ENCODE measurements at regions not wholly inside any gene's neighbourhood (a gene's known extent, or its start where the extent isn't known, plus 50 kb on each side); places are given as distances from the start of the nearest gene placed in this dataset.

- Histone ChIP-seq H3K27ac (ENCODE audit: insufficient read depth in 1 of 2, low read depth in 1 of 2, low read length in 2 of 2, poor library complexity in 1 of 2, severe bottlenecking in 2 of 2) (no peak overlapping the region), H3K4me1 (ENCODE audit: control extremely low read depth in 1 of 4, control insufficient read depth in 4 of 4, insufficient read depth in 4 of 4, low read length in 3 of 4) (peaks cover 14 to 21% (median 17%) of the 10 kb centered on the region in 4 experiments), H3K4me3 (ENCODE audit: control insufficient read depth in 1 of 7, extremely low read depth in 1 of 7, insufficient read depth in 4 of 7, low read depth in 2 of 7, low read length in 6 of 7) (peak overlapping the region in 2 of 7 experiments; percentile 30 to 51), H3K27me3 (replicated peaks in 2 of 5; ENCODE audit: control insufficient read depth in 4 of 5, insufficient read depth in 5 of 5, low read length in 4 of 5) (no peaks in the 10 kb centered on the region), H3K9me3 (ENCODE audit: control extremely low read depth in 1 of 5, control insufficient read depth in 4 of 5, insufficient read depth in 2 of 5, low read depth in 1 of 5, low read length in 4 of 5) (peaks cover 0 to 6% (median 0%) of the 10 kb centered on the region in 5 experiments), H3K36me3 (ENCODE audit: control insufficient read depth in 4 of 4, insufficient read depth in 4 of 4, low read length in 3 of 4) (no peaks in the 10 kb centered on the region)
- CTCF ChIA-PET: interaction anchor here (1.0 kb wide), 1 partner anchor 23 kb away, joined by 3 read pairs; no protein-coding TSS in a partner anchor
- peak; percentile 38 to 71 (median 69) for DNase-seq
- WGBS (ENCODE audit: insufficient coverage): no CpG with 5 or more reads among the region's 1 CpG
- POLR2A ChIA-PET: interaction anchor here (0.6 kb wide), 1 partner anchor 154 kb away, joined by 3 read pairs; no protein-coding TSS in a partner anchor
These were observed 153.0 kb upstream of the RHOBTB1 start for GRCh38 chr10:61097026-61097425.

- CTCF ChIA-PET: no interaction called here
- peaks cover 0 to 6% (median 0%) of the 10 kb centered on the region in 5 experiments for H3K9me3 ChIP-seq (ENCODE audit: control extremely low read depth in 1 of 5, control insufficient read depth in 4 of 5, insufficient read depth in 2 of 5, low read depth in 1 of 5, low read length in 4 of 5)
- peaks cover 14 to 21% (median 17%) of the 10 kb centered on the region in 4 experiments for H3K4me1 ChIP-seq (ENCODE audit: control extremely low read depth in 1 of 4, control insufficient read depth in 4 of 4, insufficient read depth in 4 of 4, low read length in 3 of 4)
- DNase-seq: no peak
- no peaks in the 10 kb centered on the region for H3K27me3 ChIP-seq (replicated peaks in 2 of 5; ENCODE audit: control insufficient read depth in 4 of 5, insufficient read depth in 5 of 5, low read length in 4 of 5)
- no peak overlapping the region for H3K4me3 ChIP-seq (ENCODE audit: control insufficient read depth in 1 of 7, extremely low read depth in 1 of 7, insufficient read depth in 4 of 7, low read depth in 2 of 7, low read length in 6 of 7)
- WGBS (ENCODE audit: insufficient coverage): 100% methylated on average over 1 of the region's 1 CpG
- no peaks in the 10 kb centered on the region for H3K36me3 ChIP-seq (ENCODE audit: control insufficient read depth in 4 of 4, insufficient read depth in 4 of 4, low read length in 3 of 4)
- H3K27ac ChIP-seq (ENCODE audit: insufficient read depth in 1 of 2, low read depth in 1 of 2, low read length in 2 of 2, poor library complexity in 1 of 2, severe bottlenecking in 2 of 2): no peak overlapping the region
- POLR2A ChIA-PET: no interaction called here
These were observed 152.1 kb upstream of the RHOBTB1 start for GRCh38 chr10:61096056-61096455.

- no peak for DNase-seq
- Histone ChIP-seq H3K4me3 (ENCODE audit: control insufficient read depth in 1 of 7, extremely low read depth in 1 of 7, insufficient read depth in 4 of 7, low read depth in 2 of 7, low read length in 6 of 7) (no peak overlapping the region), H3K9me3 (ENCODE audit: control extremely low read depth in 1 of 5, control insufficient read depth in 4 of 5, insufficient read depth in 2 of 5, low read depth in 1 of 5, low read length in 4 of 5) (peaks cover 0 to 6% (median 0%) of the 10 kb centered on the region in 5 experiments), H3K27ac (ENCODE audit: insufficient read depth in 1 of 2, low read depth in 1 of 2, low read length in 2 of 2, poor library complexity in 1 of 2, severe bottlenecking in 2 of 2) (no peak overlapping the region), H3K27me3 (replicated peaks in 2 of 5; ENCODE audit: control insufficient read depth in 4 of 5, insufficient read depth in 5 of 5, low read length in 4 of 5) (no peaks in the 10 kb centered on the region), H3K36me3 (ENCODE audit: control insufficient read depth in 4 of 4, insufficient read depth in 4 of 4, low read length in 3 of 4) (no peaks in the 10 kb centered on the region), H3K4me1 (ENCODE audit: control extremely low read depth in 1 of 4, control insufficient read depth in 4 of 4, insufficient read depth in 4 of 4, low read length in 3 of 4) (peaks cover 0 to 7% (median 2%) of the 10 kb centered on the region in 4 experiments)
- ChIA-PET CTCF (no interaction called here), POLR2A (no interaction called here)
- WGBS (ENCODE audit: insufficient coverage): no CpG with 5 or more reads among the region's 1 CpG
These were observed 147.5 kb upstream of the RHOBTB1 start for GRCh38 chr10:61091531-61091930.

GRCh38 chr10:61089251-61089650 lies 145.3 kb upstream of the RHOBTB1 start:
- Histone ChIP-seq H3K4me3 (ENCODE audit: control insufficient read depth in 1 of 7, extremely low read depth in 1 of 7, insufficient read depth in 4 of 7, low read depth in 2 of 7, low read length in 6 of 7) (no peak overlapping the region), H3K27me3 (replicated peaks in 2 of 5; ENCODE audit: control insufficient read depth in 4 of 5, insufficient read depth in 5 of 5, low read length in 4 of 5) (no peaks in the 10 kb centered on the region), H3K27ac (ENCODE audit: insufficient read depth in 1 of 2, low read depth in 1 of 2, low read length in 2 of 2, poor library complexity in 1 of 2, severe bottlenecking in 2 of 2) (no peak overlapping the region), H3K4me1 (ENCODE audit: control extremely low read depth in 1 of 4, control insufficient read depth in 4 of 4, insufficient read depth in 4 of 4, low read length in 3 of 4) (no peaks in the 10 kb centered on the region), H3K9me3 (ENCODE audit: control extremely low read depth in 1 of 5, control insufficient read depth in 4 of 5, insufficient read depth in 2 of 5, low read depth in 1 of 5, low read length in 4 of 5) (no peaks in the 10 kb centered on the region), H3K36me3 (ENCODE audit: control insufficient read depth in 4 of 4, insufficient read depth in 4 of 4, low read length in 3 of 4) (no peaks in the 10 kb centered on the region)
- ChIA-PET CTCF (no interaction called here), POLR2A (no interaction called here)
- no CpG with 5 or more reads among the region's 1 CpG for WGBS (ENCODE audit: insufficient coverage)
- DNase-seq: no peak

- Histone ChIP-seq H3K36me3 (ENCODE audit: control insufficient read depth in 4 of 4, insufficient read depth in 4 of 4, low read length in 3 of 4) (no peaks in the 10 kb centered on the region), H3K4me3 (ENCODE audit: control insufficient read depth in 1 of 7, extremely low read depth in 1 of 7, insufficient read depth in 4 of 7, low read depth in 2 of 7, low read length in 6 of 7) (no peak overlapping the region), H3K4me1 (ENCODE audit: control extremely low read depth in 1 of 4, control insufficient read depth in 4 of 4, insufficient read depth in 4 of 4, low read length in 3 of 4) (no peaks in the 10 kb centered on the region), H3K27me3 (replicated peaks in 2 of 5; ENCODE audit: control insufficient read depth in 4 of 5, insufficient read depth in 5 of 5, low read length in 4 of 5) (no peaks in the 10 kb centered on the region), H3K27ac (ENCODE audit: insufficient read depth in 1 of 2, low read depth in 1 of 2, low read length in 2 of 2, poor library complexity in 1 of 2, severe bottlenecking in 2 of 2) (no peak overlapping the region), H3K9me3 (ENCODE audit: control extremely low read depth in 1 of 5, control insufficient read depth in 4 of 5, insufficient read depth in 2 of 5, low read depth in 1 of 5, low read length in 4 of 5) (no peaks in the 10 kb centered on the region)
- DNase-seq: no peak
- ChIA-PET CTCF (interaction anchor here (1.3 kb wide), 1 partner anchor 31 kb away, joined by 3 read pairs; no protein-coding TSS in a partner anchor), POLR2A (no interaction called here)
These were observed 140.5 kb upstream of the RHOBTB1 start for GRCh38 chr10:61084493-61084892.

- POLR2A ChIA-PET: no interaction called here
- WGBS (ENCODE audit: insufficient coverage): 100% methylated on average over 2 of the region's 2 CpGs
- Histone ChIP-seq H3K4me1 (ENCODE audit: control extremely low read depth in 1 of 4, control insufficient read depth in 4 of 4, insufficient read depth in 4 of 4, low read length in 3 of 4) (no peaks in the 10 kb centered on the region), H3K27ac (ENCODE audit: insufficient read depth in 1 of 2, low read depth in 1 of 2, low read length in 2 of 2, poor library complexity in 1 of 2, severe bottlenecking in 2 of 2) (no peak overlapping the region), H3K9me3 (ENCODE audit: control extremely low read depth in 1 of 5, control insufficient read depth in 4 of 5, insufficient read depth in 2 of 5, low read depth in 1 of 5, low read length in 4 of 5) (no peaks in the 10 kb centered on the region), H3K36me3 (ENCODE audit: control insufficient read depth in 4 of 4, insufficient read depth in 4 of 4, low read length in 3 of 4) (no peaks in the 10 kb centered on the region), H3K27me3 (replicated peaks in 2 of 5; ENCODE audit: control insufficient read depth in 4 of 5, insufficient read depth in 5 of 5, low read length in 4 of 5) (no peaks in the 10 kb centered on the region), H3K4me3 (ENCODE audit: control insufficient read depth in 1 of 7, extremely low read depth in 1 of 7, insufficient read depth in 4 of 7, low read depth in 2 of 7, low read length in 6 of 7) (no peak overlapping the region)
- no peak for DNase-seq
- CTCF ChIA-PET: no interaction called here
These were observed 137.3 kb upstream of the RHOBTB1 start for GRCh38 chr10:61081301-61081700.

GRCh38 chr10:61078542-61079275 lies 134.7 kb upstream of the RHOBTB1 start:
- WGBS (ENCODE audit: insufficient coverage): 86% methylated on average over 2 of the region's 3 CpGs
- ChIA-PET CTCF (no interaction called here), POLR2A (no interaction called here)
- no peaks in the 10 kb centered on the region for H3K36me3 ChIP-seq (ENCODE audit: control insufficient read depth in 4 of 4, insufficient read depth in 4 of 4, low read length in 3 of 4)
- H3K9me3 ChIP-seq (ENCODE audit: control extremely low read depth in 1 of 5, control insufficient read depth in 4 of 5, insufficient read depth in 2 of 5, low read depth in 1 of 5, low read length in 4 of 5): no peaks in the 10 kb centered on the region
- no peaks in the 10 kb centered on the region for H3K4me1 ChIP-seq (ENCODE audit: control extremely low read depth in 1 of 4, control insufficient read depth in 4 of 4, insufficient read depth in 4 of 4, low read length in 3 of 4)
- DNase-seq: no peak
- no peak overlapping the region for H3K27ac ChIP-seq (ENCODE audit: insufficient read depth in 1 of 2, low read depth in 1 of 2, low read length in 2 of 2, poor library complexity in 1 of 2, severe bottlenecking in 2 of 2)
- no peak overlapping the region for H3K4me3 ChIP-seq (ENCODE audit: control insufficient read depth in 1 of 7, extremely low read depth in 1 of 7, insufficient read depth in 4 of 7, low read depth in 2 of 7, low read length in 6 of 7)
- H3K27me3 ChIP-seq (replicated peaks in 2 of 5; ENCODE audit: control insufficient read depth in 4 of 5, insufficient read depth in 5 of 5, low read length in 4 of 5): no peaks in the 10 kb centered on the region
